Nephron (organoid): ENCODE measurements at regions not wholly inside any gene's neighbourhood (a gene's known extent, or its start where the extent isn't known, plus 50 kb on each side); places are given as distances from the start of the nearest gene placed in this dataset.
A peak's percentile ranks its signal among the peaks of the same experiment; 100 is the strongest.

Experiments used
- H3K27ac Mint-ChIP-seq, 3 experiments: 2 replicates each; pipeline ENCODE4 v1.8.0; 2020; ENCODE audit warnings: mixed read lengths in 3 of 3, mild to moderate bottlenecking in 2 of 3, moderate library complexity in 1 of 3
- H3K27me3 Mint-ChIP-seq: 2 replicates; pipeline ENCODE4 v1.8.0; 2021; ENCODE audit warnings: low read depth, mild to moderate bottlenecking, moderate library complexity, mixed read lengths
- H3K36me3 Mint-ChIP-seq: 2 replicates; pipeline ENCODE4 v1.8.0; 2020; ENCODE audit warnings: low read depth, mixed read lengths
- H3K4me1 Mint-ChIP-seq: 2 replicates; pipeline ENCODE4 v1.8.0; 2020; ENCODE audit warnings: mixed read lengths
- H3K4me3 Mint-ChIP-seq, 3 experiments: 2 replicates each; pipeline ENCODE4 v1.8.0; 2020; ENCODE audit warnings: mild to moderate bottlenecking in 3 of 3, mixed read lengths in 3 of 3, moderate library complexity in 2 of 3
- H3K9me3 Mint-ChIP-seq: 2 replicates; pipeline ENCODE4 v1.8.0; 2020; ENCODE audit warnings: mixed read lengths
- TF ChIP-seq, protein P1 (sequence below), 3 experiments: fragments of 200-600 bp; sonication (generic); IDR thresholded peaks; one replicate each; pipeline ENCODE4 v1.5.0; 2021; ENCODE audit warnings: antibody characterized with exemption in 3 of 3; ENCODE audit not compliant: unreplicated experiment in 3 of 3

DNA sequence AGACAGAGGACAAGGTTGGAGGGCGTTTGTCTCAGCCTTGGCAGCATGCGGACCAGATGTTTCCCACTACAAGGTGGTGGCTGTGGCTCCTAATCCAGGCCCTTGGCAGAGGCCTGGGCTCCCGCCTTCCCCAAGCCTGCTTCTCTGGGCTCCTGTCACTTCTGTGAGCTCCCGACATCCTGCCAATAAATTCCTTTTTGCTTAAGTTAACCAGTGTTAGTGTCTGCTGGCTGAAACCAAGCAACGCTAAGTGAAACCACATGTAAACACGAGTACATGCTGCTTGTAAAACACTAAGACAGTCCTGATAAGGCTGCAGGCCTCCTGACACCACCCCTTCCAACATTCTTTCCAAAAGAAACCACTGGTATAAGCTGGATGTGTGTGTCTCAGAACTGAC lies 263.6 kb upstream of the ZMIZ1 start:
- Mint-ChIP-seq H3K27ac (peak overlapping the region; percentile 97 to 99 (median 97)), H3K4me3 (peak overlapping the region in 2 of 3 experiments; percentile 33 to 43), H3K4me1 (peaks cover 71% of the 10 kb centered on the region), H3K27me3 (peaks cover 11% of the 10 kb centered on the region), H3K36me3 (no peaks in the 10 kb centered on the region), H3K9me3 (no peaks in the 10 kb centered on the region)
- TF ChIP-seq, protein P1, sequence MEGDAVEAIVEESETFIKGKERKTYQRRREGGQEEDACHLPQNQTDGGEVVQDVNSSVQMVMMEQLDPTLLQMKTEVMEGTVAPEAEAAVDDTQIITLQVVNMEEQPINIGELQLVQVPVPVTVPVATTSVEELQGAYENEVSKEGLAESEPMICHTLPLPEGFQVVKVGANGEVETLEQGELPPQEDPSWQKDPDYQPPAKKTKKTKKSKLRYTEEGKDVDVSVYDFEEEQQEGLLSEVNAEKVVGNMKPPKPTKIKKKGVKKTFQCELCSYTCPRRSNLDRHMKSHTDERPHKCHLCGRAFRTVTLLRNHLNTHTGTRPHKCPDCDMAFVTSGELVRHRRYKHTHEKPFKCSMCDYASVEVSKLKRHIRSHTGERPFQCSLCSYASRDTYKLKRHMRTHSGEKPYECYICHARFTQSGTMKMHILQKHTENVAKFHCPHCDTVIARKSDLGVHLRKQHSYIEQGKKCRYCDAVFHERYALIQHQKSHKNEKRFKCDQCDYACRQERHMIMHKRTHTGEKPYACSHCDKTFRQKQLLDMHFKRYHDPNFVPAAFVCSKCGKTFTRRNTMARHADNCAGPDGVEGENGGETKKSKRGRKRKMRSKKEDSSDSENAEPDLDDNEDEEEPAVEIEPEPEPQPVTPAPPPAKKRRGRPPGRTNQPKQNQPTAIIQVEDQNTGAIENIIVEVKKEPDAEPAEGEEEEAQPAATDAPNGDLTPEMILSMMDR (IDR thresholded peaks at IDR 0.05; ENCODE audit: unreplicated experiment in 3 of 3), result no peak

DNA sequence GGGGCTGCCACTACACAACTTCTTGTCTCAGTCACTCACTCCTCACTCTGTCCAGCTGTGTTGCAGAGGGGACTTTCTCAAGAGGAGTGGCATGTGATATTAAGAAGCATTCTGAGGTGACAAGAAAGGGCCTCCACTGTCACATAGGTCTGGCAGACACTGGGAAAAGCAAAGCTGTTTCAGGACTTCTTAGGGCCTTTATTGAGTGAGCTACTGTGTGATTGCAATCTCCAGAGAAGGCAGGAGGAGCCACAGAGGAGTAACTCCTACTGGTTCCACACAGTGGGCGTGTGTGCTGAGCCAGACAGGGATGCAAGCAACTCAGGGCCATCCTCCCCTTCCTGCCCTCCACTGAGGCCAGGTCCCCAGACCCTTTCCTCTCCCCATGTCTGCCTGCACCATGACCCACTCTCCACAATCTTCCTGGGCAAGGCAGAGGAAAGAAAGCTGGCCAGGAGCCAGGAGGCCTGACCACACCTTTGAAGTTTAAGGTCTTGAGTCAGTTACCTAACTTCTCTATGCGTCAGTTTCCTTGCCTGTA lies 262.0 kb upstream of the ZMIZ1 start:
- Mint-ChIP-seq H3K27me3 (peaks cover under 1% of the 10 kb centered on the region), H3K36me3 (no peaks in the 10 kb centered on the region), H3K27ac (peak overlapping the region; percentile 97 to 99 (median 97)), H3K4me1 (peaks cover 66% of the 10 kb centered on the region), H3K9me3 (no peaks in the 10 kb centered on the region), H3K4me3 (no peak overlapping the region)
- TF ChIP-seq, protein P1 (IDR thresholded peaks at IDR 0.05; ENCODE audit: unreplicated experiment in 3 of 3), result no peak

DNA sequence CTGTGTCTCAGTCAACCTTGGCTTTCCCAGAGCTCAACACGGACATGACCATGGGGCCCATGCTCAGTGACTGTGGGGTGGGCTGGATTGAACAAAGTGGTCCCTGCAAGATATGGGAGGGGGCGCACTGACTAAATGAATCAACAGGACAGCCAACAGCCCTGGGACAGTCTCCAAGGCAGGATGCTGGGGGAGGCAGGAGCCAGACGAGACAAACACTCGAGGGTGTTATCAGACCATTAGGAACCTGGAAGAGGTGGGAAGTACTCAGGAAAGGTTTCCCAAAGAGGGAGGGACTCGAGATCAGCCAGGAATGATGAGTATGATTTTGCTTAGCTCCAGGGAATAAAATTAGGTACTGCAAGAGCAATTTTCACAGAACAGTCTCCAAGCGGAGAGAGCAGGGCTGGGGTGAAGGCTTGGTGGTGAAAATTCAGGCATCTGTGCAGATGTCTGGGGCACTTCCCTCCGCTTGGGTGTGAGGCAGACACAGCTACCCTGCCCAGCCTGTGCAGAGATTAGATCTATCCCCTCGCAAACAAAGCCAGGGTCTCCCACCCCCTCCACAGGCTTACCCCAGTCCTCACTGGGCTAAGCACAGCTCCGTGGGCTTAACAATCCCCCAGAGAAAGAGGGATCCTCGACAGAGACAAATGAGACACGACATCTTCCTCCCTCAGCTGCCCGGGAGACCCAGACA lies 261.1 kb upstream of the ZMIZ1 start:
- Mint-ChIP-seq H3K27me3 (no peaks in the 10 kb centered on the region), H3K27ac (peak overlapping the region; percentile 16 to 99 (median 97)), H3K9me3 (no peaks in the 10 kb centered on the region), H3K36me3 (no peaks in the 10 kb centered on the region), H3K4me3 (no peak overlapping the region), H3K4me1 (peaks cover 58% of the 10 kb centered on the region)
- TF ChIP-seq, protein P1 (IDR thresholded peaks at IDR 0.05; ENCODE audit: unreplicated experiment in 3 of 3), result no peak

DNA sequence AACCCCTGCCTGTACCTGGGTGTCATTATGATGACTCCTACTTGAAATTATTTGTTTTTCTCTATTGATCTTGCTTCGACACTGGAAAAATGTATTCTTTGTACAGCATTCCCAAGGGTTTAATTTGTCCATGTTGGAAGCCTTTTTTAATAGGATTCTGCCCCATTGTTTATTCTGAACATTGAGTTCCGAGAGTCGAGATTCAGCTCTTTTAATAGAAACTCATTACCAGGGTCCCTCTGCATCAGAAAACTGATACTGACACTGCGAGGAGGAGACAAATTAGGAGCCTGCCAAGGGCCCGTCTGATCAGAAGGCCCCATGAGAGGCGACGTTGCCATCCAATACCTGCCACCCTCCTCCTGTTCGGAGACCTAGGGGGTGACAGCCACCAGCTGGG lies 260.5 kb upstream of the ZMIZ1 start:
- peaks cover 52% of the 10 kb centered on the region for H3K4me1 Mint-ChIP-seq
- TF ChIP-seq, protein P1 (IDR thresholded peaks at IDR 0.05; ENCODE audit: unreplicated experiment in 3 of 3), result no peak
- H3K4me3 Mint-ChIP-seq, result peak overlapping the region in 1 of 3 experiments; percentile 20
- H3K27me3 Mint-ChIP-seq, result no peaks in the 10 kb centered on the region
- H3K27ac Mint-ChIP-seq, result peak overlapping the region; percentile 16 to 99 (median 97)
- H3K9me3 Mint-ChIP-seq, result no peaks in the 10 kb centered on the region
- H3K36me3 Mint-ChIP-seq, result no peaks in the 10 kb centered on the region

DNA sequence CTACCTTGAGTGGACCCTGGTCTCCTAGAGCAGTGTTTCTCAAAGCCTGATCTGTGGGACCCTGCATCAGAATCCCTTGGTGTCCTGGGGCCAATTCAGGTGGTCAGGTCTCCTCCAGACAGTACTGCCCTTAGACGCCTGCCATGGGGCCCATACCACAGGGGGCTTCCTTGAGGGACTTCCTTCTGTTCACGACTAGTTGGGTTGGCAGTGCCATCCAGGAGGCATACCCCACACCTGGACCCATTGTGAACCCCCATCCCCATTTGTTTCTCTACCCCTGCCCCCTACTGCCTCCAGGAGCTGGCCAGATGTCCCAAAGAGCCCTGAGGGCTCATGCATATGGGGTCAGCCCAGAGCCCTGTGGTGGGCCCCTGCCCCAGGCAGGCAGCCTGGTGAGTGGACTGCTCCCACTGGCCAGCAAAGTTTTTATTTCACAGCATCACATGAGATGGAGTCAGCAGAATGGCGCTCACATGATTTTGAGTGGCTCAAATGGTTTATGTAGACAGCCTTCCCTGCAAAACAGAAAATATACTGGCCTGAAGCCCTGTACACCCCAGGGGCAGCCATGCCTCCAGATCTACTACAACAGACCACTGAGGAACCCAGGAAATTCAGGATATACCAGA lies 259.9 kb upstream of the ZMIZ1 start:
- Mint-ChIP-seq H3K9me3 (no peaks in the 10 kb centered on the region), H3K27ac (peak overlapping the region in 1 of 3 experiments; percentile 10), H3K27me3 (no peaks in the 10 kb centered on the region), H3K36me3 (no peaks in the 10 kb centered on the region), H3K4me3 (no peak overlapping the region), H3K4me1 (peaks cover 46% of the 10 kb centered on the region)
- TF ChIP-seq, protein P1 (IDR thresholded peaks at IDR 0.05; ENCODE audit: unreplicated experiment in 3 of 3), result no peak
